Erythroblast (primary cell): ENCODE measurements at regions not wholly inside any gene's neighbourhood (a gene's known extent, or its start where the extent isn't known, plus 50 kb on each side); places are given as distances from the start of the nearest gene placed in this dataset.

Experiments
- DNase-seq, 2 experiments: peaks; one replicate each; lab custom pipeline; 2025; lab: John Stamatoyannopoulos, UW
- GATA1 ChIP-seq: IDR thresholded peaks from 2 replicates; pipeline ENCODE4 v1.6.1; 2011; ENCODE audit warnings: low read depth, mild to moderate bottlenecking, control low read depth, low read length, moderate library complexity
- POLR2A ChIP-seq: IDR thresholded peaks from 2 replicates; pipeline ENCODE4 v1.6.1; 2011; ENCODE audit warnings: mild to moderate bottlenecking, low read length

- no peak for DNase-seq
- TF ChIP-seq GATA1 (no peak), POLR2A (no peak)
Measured at GRCh38 chr9:135340726-135341475, 138.7 kb upstream of the PPP1R26 start.

- TF ChIP-seq POLR2A (no peak), GATA1 (no peak)
- no peak for DNase-seq
Measured at GRCh38 chr9:135341612-135342169, 137.9 kb upstream of the PPP1R26 start.

DNA sequence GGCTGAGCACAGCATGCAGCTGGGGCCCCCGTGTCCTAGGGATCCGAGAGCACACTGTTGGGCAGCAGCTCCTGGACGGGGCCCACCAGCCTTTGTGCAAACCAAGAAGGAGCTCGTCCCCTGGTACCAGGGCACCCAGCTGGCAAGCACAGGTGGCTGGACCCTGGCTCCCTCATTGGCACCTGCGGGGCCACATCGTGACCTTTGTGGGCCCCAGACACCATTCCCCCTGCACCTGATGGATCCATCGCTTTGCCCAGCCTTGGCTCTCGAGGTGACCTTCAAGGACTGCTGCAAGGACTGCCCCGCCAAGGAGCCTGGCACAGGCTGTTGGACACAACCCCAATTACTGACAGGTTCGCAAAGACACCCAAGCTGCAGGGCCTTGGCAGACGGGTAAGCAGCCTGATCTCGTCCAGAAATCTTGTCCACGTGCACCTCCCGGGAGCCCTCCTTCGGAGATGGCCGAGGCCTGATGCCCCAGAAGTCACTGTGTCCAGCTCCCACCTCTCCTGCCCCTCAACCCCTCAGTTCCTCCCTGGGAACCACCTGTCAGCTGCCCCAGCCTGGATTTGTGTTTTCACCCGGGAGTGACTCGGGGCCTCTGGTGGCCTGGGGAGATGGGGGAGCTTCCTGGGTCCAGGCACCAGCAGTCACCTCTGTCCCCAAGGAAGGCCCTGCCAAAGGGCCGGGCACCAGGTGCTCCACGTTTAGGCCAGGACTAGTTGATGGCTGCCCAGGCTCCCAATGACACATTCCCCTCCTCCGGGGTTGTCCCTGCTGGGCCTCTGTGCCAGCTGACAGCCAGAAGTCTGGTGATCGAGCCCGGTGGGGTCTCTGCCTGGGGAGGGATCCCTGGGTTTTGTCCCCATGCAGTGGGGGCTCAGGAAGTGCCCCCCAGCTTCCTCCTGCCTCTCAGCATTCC, 137.1 kb upstream of the PPP1R26 start:
- TF ChIP-seq POLR2A (no peak), GATA1 (no peak)
- DNase-seq: no peak

DNA sequence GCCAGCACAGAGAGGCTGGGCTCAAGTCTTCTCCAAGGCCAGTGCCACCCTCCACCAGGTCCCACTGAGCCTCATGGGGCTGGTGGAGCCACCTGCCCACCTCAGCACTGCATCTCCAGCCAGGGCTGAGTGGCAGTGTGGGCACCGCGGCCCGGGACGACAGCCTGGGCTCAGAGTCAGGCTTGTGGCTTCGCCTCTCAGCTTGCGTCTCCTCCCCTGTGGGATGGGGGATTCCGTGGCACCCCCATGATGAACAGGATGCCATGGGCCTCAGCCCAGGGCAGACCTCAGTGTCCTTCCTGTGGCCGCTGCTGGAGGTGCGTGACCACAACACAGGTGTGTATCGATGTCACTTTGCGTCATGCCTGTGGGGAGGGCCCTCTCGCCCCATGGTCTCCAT, 136.4 kb upstream of the PPP1R26 start:
- TF ChIP-seq GATA1 (no peak), POLR2A (no peak)
- no peak for DNase-seq

- peak; percentile 36 to 54 for DNase-seq
- TF ChIP-seq GATA1: no peak
- TF ChIP-seq POLR2A: no peak
Measured at GRCh38 chr9:135343837-135344522, 135.6 kb upstream of the PPP1R26 start.

DNA sequence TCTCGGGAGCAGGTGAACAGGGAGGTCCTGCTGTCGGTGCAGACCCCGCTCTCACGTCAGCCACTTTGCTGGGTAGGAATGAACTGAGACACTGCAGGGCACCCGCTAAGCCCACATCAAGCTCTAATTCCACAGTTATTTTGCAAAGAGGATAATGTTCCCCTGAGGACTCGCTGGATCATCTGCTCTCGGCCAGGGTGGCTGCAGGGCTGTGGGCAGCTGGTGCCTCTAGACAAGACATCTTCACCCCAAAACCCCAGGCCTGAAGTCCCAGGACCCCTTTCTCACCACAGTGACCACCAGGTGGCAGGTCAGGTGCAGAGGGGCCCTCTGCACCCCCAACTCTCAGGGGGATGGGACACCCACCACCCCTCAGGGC, 135.1 kb upstream of the PPP1R26 start:
- DNase-seq: no peak
- TF ChIP-seq POLR2A (no peak), GATA1 (no peak)

DNA sequence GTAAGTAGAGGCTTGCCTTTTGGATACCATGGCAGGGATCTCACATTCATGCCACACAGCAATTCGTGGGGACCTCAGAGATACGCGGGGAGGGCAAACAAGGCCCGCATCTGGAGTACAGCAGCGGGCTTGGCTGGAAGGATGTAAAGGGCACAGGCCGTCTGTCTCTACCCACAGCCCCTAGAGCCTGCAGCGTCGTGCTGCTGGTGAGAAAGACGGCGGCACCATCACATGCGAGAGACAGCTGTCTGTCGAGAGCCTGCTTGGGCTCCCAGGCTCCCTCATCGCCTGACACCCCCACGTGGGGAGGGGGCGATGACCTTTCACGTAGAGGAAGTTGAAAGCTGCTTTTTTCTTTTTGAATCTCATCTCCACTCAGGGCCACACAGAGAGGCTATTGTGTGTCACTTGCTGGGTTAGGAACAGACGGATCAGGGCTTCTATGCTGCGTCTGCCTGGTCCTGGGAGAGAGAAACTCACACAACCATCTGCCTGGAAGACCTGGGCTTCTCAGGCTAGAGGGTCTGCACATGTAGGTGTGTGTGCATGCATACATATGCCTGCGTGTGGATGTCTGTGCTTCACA, 134.6 kb upstream of the PPP1R26 start:
- no peak for DNase-seq
- TF ChIP-seq GATA1 (no peak), POLR2A (no peak)

DNA sequence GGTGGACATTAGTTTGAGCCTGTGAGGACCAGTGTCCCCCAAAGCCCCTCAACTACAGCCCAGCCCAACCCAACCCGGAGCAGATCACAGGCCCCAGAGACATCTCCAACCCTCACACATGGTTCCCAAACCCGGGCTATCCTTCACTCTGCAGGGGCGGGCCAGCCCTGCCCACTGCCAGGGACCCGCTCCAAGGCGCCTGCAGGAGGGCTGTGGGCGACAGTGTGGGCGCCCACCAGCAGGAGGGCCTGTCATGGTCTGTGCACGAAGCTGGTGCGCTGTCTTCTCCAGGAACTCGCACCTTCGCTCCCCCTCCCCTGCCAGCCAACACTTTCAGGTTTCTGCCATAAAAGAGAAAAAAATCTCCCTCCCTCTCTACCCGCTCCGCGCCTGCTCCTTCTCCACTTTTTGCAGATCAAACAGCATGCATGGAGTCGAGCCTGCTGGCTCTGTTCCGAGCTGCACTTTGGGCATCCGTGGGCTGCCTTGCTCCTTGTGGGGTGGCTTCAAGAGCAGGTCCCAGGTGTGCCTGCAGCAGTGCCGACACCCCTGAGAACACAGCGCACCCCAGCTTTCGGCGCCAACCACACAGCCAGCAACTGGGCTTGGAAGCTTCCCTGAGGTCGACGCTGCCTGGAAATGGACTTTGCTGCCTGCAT, 133.7 kb upstream of the PPP1R26 start:
- no peak for TF ChIP-seq GATA1
- no peak for TF ChIP-seq POLR2A
- no peak for DNase-seq

DNA sequence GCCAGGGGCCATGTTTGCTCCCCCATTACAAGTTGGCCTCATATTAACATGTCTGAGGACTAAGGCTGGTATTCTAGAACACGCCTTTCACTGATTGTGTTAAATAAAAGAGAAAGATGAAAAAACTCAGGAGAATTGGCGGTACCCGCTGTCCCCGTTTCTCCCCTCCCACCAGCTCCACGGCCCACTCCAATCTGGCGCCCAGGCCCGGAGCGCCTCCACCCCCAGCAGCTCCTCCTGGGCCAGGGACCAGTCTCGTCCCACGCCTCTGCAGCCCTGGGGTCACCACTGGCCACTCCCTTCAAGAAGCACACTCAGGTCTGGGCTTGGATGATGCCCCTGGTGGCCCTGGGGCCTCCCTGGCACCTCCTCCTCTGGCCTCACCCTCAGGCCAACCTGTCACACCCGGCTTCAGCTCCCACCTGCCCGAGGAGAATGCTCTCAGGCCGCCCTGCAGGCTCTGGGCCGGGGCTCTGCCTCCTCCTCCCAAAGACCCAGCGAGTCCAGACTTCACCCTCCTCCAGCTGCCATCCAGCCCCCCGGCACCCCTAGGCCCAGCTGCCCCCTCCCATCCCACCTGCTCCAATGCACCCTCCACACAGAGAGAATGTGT, 133.0 kb upstream of the PPP1R26 start:
- TF ChIP-seq POLR2A (no peak), GATA1 (no peak)
- no peak for DNase-seq

GRCh38 chr9:135347461-135347860, 132.1 kb upstream of the PPP1R26 start:
- no peak for DNase-seq
- no peak for TF ChIP-seq POLR2A
- TF ChIP-seq GATA1: no peak

- no peak for DNase-seq
- no peak for TF ChIP-seq GATA1
- no peak for TF ChIP-seq POLR2A
Measured at GRCh38 chr9:135348076-135348787, 131.3 kb upstream of the PPP1R26 start.

DNA sequence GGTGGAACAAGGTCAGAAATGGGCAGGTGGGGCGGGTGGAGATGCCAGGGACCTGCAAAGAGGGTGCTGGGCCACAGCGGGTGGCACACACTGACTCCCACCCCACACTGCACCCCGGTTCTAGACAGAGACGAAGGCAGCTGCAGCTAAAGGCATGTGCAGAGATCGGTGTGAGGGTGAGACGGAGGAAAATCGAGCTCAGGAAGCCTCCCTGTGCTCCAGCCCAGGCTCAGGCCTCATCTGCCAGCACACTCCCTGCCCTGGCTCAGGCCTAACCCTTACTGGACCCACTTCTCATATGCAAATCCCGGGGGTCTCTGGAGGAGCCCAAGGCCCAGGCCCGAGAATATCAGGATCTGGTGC, 130.8 kb upstream of the PPP1R26 start:
- DNase-seq: no peak
- no peak for TF ChIP-seq POLR2A
- TF ChIP-seq GATA1: no peak
